ENCODE measurements at regions not wholly inside any gene's neighbourhood (a gene's known extent, or its start where the extent isn't known, plus 50 kb on each side); places are given as distances from the start of the nearest gene placed in this dataset.

GRCh38 chr3:83302091-83302490 lies 1540.6 kb upstream of the GBE1 start:
- TF ChIP-seq CTCF (tag by site-specific recombination; IDR thresholded peaks at IDR 0.05) (no peak), ATF2 (tag by site-specific recombination; IDR thresholded peaks at IDR 0.05; ENCODE audit: low read depth) (no peak), ZNF19 (tag by site-specific recombination; IDR thresholded peaks at IDR 0.05; ENCODE audit: low read depth) (no peak), ZBTB11 (tag by site-specific recombination; conservative IDR thresholded peaks at IDR 0.05; ENCODE audit: low read depth) (no peak), ZNF449 (tag by site-specific recombination; IDR thresholded peaks at IDR 0.05) (no peak), KLF16 (tag by site-specific recombination; IDR thresholded peaks at IDR 0.05) (no peak), ZFP37 (tag by site-specific recombination; IDR thresholded peaks at IDR 0.05) (no peak), ZNF623 (tag by site-specific recombination; IDR thresholded peaks at IDR 0.05) (no peak), ZNF558 (tag by site-specific recombination; IDR thresholded peaks at IDR 0.05) (no peak), ZNF174 (tag by site-specific recombination; IDR thresholded peaks at IDR 0.05) (no peak)

All from HEK293 (cell line).